Activated CD4-positive, alpha-beta T cell treated with anti-CD3 and anti-CD28 coated beads for 1 hour (primary cell): ENCODE measurements at regions not wholly inside any gene's neighbourhood (a gene's known extent, or its start where the extent isn't known, plus 50 kb on each side); places are given as distances from the start of the nearest gene placed in this dataset.

Source experiments
- DNase-seq: peaks from one replicate; pipeline ENCODE4 v3.0.0-alpha.2; 2020

DNA sequence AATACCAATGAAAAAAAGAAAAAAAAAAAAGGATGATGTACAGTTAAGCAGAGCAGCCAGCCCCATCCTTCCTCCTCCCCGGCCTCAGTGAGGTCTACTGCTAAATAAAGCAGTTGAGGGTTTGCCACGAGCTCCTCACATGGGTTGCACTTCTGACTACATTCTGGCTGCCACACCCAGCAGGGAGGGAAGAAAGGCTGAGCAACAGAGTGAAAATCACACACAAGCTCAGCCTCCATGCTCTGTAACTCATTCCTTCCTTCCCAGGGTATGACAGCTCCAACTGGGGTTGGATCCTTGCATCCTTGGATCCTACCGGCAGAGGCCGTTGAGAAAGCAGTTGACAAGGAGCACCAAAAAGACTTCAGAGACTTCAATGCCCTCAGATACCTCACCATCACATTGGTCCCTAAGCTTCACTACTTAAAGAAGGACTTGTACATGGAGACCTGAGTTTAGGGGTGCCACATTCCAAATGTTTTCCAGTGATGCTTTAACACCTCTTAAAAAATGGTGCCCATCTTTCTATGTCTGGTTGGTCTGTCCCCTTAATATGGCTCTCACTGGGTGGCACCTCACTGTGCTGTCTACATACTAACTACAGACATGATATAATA lies 52.9 kb upstream of the PIK3CG start:
- DNase-seq = no peak

GRCh38 chr7:106813705-106814305 lies 51.3 kb upstream of the PIK3CG start:
- DNase-seq = no peak

DNA sequence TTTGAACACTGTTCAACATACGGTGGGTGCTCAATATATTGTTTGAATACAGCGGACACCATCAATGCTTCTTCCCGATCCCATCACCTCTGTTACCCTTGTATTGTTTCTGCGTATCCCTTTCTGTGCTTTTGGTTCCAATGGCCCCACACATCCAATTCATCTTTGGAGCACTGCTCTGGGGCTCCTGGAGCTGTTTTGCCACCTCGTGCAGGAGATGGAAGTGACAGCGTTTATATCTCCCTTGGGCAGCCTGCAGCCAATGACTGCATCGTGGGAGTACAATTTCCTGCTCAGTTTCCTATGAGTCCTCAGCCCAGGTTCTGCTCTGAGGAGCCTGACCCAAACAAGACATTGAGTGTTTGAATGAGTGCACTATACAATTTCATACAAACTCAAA lies 50.2 kb upstream of the PIK3CG start:
- no peak for DNase-seq
